CD4-positive, alpha-beta T cell treated with Interleukin-15 for 1 hour (primary cell): ENCODE measurements at regions not wholly inside any gene's neighbourhood (a gene's known extent, or its start where the extent isn't known, plus 50 kb on each side); places are given as distances from the start of the nearest gene placed in this dataset.

Source experiments
- DNase-seq: peaks from one replicate; pipeline ENCODE4 v3.0.0-alpha.2; 2020

GRCh38 chr21:14716761-14717396 is 170.8 kb upstream of the SAMSN1 start:
- no peak for DNase-seq

- no peak for DNase-seq
Measured at GRCh38 chr21:14713109-14713508, 167.0 kb upstream of the SAMSN1 start.

GRCh38 chr21:14712121-14712715 is 166.1 kb upstream of the SAMSN1 start:
- DNase-seq = no peak

- no peak for DNase-seq
Measured at GRCh38 chr21:14711287-14711686, 165.2 kb upstream of the SAMSN1 start.

GRCh38 chr21:14707511-14708020 is 161.5 kb upstream of the SAMSN1 start:
- no peak for DNase-seq

- no peak for DNase-seq
Measured at GRCh38 chr21:14706712-14707510, 160.8 kb upstream of the SAMSN1 start.

- DNase-seq = no peak
Measured at GRCh38 chr21:14699433-14700407, 153.6 kb upstream of the SAMSN1 start.

GRCh38 chr21:14697769-14698168 is 151.7 kb upstream of the SAMSN1 start:
- DNase-seq = no peak

- no peak for DNase-seq
Measured at GRCh38 chr21:14694817-14695216, 148.7 kb upstream of the SAMSN1 start.

GRCh38 chr21:14693997-14694396 is 147.9 kb upstream of the SAMSN1 start:
- no peak for DNase-seq

GRCh38 chr21:14691914-14692313 is 145.8 kb upstream of the SAMSN1 start:
- no peak for DNase-seq

- DNase-seq = peak; percentile 18
Measured at GRCh38 chr21:14690886-14691285, 144.8 kb upstream of the SAMSN1 start.

GRCh38 chr21:14688936-14689335 is 142.8 kb upstream of the SAMSN1 start:
- no peak for DNase-seq

GRCh38 chr21:14688412-14688811 is 142.3 kb upstream of the SAMSN1 start:
- DNase-seq = no peak

GRCh38 chr21:14687268-14687625 is 141.1 kb upstream of the SAMSN1 start:
- no peak for DNase-seq

GRCh38 chr21:14686466-14687267 is 140.6 kb upstream of the SAMSN1 start:
- DNase-seq = no peak

- DNase-seq = no peak
Measured at GRCh38 chr21:14685568-14685967, 139.5 kb upstream of the SAMSN1 start.

GRCh38 chr21:14684071-14684470 is 138.0 kb upstream of the SAMSN1 start:
- DNase-seq = no peak

GRCh38 chr21:14683063-14683462 is 136.9 kb upstream of the SAMSN1 start:
- no peak for DNase-seq

- DNase-seq = no peak
Measured at GRCh38 chr21:14678973-14679574, 133.0 kb upstream of the SAMSN1 start.

GRCh38 chr21:14677639-14678179 is 131.6 kb upstream of the SAMSN1 start:
- no peak for DNase-seq
